A673 (cell line): ENCODE measurements at regions not wholly inside any gene's neighbourhood (a gene's known extent, or its start where the extent isn't known, plus 50 kb on each side); places are given as distances from the start of the nearest gene placed in this dataset.

Experiments
- EZH2 ChIP-seq: fragments of 200-600 bp; sonication (generic); IDR thresholded peaks from 2 replicates; pipeline ENCODE4 v1.6.1; 2017; ENCODE audit warnings: borderline replicate concordance, low read depth, mild to moderate bottlenecking, mixed read lengths, antibody characterized with exemption, low read length; ENCODE audit not compliant: poor library complexity, severe bottlenecking
- TF ChIP-seq, protein P1 (sequence below): fragments of 300-800, 200-600 bp; sonication (generic); conservative IDR thresholded peaks from 2 replicates; pipeline ENCODE4 v1.5.1; 2017; ENCODE audit warnings: low read depth, mild to moderate bottlenecking, antibody characterized with exemption, low read length, moderate library complexity, mixed read lengths

DNA sequence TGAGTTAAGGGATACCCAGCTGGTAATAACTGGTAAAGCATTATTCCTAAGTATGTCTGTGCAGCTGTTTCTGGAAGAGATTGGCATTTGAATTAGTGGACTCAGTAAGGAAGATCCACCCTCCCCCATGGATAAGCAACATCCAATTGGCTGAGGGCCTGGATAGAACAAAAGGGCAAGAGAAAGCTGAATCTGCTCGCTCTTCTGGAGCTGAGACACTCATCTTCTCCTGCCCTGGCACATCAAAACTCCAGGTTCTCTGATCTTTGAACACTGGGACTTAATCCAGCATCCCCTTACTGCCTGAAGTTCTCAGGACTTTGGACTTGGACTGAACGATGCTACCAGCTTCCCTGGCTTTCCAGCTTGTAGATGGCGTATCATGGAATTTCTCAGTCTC is 63.1 kb upstream of the CNOT2 start:
- TF ChIP-seq, protein P1, sequence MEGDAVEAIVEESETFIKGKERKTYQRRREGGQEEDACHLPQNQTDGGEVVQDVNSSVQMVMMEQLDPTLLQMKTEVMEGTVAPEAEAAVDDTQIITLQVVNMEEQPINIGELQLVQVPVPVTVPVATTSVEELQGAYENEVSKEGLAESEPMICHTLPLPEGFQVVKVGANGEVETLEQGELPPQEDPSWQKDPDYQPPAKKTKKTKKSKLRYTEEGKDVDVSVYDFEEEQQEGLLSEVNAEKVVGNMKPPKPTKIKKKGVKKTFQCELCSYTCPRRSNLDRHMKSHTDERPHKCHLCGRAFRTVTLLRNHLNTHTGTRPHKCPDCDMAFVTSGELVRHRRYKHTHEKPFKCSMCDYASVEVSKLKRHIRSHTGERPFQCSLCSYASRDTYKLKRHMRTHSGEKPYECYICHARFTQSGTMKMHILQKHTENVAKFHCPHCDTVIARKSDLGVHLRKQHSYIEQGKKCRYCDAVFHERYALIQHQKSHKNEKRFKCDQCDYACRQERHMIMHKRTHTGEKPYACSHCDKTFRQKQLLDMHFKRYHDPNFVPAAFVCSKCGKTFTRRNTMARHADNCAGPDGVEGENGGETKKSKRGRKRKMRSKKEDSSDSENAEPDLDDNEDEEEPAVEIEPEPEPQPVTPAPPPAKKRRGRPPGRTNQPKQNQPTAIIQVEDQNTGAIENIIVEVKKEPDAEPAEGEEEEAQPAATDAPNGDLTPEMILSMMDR, result no peak
- no peak for TF ChIP-seq EZH2
